Cardiac fibroblast (primary cell): ENCODE measurements at regions not wholly inside any gene's neighbourhood (a gene's known extent, or its start where the extent isn't known, plus 50 kb on each side); places are given as distances from the start of the nearest gene placed in this dataset.

Experiments
- DNase-seq, 2 donors: peaks; one replicate each; pipeline versions ENCODE4 v3.0.0 to v3.0.0-alpha.2; 2010; ENCODE audit warnings: low read depth in 2 of 2
- H3K4me3 ChIP-seq, 2 donors: replicated peaks in 1 of 2; 1 replicate in 1 of 2; 2 replicates in 1 of 2; pipeline ENCODE4 v1.5.1; 2011; ENCODE audit warnings: low read depth in 2 of 2, low read length in 2 of 2, mild to moderate bottlenecking in 2 of 2, moderate library complexity in 1 of 2
- TF ChIP-seq, protein P1 (sequence below): IDR thresholded peaks from one replicate; pipeline ENCODE4 v1.5.1; 2011; ENCODE audit warnings: low read depth, mild to moderate bottlenecking, low read length, inconsistent platforms

DNA sequence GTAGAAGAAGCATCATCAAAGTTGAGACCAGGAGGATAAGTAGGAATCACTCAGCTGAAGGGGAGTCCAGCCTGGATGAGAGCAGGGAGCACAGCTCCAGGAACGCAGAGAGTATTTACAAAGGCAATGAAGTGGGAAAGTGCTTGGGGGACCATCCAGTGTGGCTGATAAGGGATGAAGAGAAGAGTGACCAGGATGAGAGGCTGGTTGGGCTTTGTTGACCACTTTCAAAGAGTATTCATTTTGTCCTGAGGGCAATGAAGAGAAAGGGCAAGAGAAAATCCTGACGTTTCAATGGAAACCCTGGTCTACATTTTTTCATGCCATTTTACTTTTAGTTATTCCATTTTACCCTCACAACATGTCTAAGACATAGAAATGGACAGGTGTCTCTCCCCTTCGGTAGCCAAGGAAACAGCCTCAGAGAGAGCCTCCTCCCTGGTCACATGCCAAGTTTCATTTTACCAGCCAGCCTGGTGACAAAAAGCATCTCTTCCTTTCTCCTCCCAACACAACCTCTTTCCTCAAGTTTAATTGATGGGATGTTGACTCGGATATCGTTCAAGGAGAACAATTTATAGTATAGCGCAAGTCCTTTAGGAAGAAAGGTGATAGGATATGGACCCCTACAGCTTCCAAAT, 492.7 kb upstream of the CLINT1 start:
- TF ChIP-seq, protein P1, sequence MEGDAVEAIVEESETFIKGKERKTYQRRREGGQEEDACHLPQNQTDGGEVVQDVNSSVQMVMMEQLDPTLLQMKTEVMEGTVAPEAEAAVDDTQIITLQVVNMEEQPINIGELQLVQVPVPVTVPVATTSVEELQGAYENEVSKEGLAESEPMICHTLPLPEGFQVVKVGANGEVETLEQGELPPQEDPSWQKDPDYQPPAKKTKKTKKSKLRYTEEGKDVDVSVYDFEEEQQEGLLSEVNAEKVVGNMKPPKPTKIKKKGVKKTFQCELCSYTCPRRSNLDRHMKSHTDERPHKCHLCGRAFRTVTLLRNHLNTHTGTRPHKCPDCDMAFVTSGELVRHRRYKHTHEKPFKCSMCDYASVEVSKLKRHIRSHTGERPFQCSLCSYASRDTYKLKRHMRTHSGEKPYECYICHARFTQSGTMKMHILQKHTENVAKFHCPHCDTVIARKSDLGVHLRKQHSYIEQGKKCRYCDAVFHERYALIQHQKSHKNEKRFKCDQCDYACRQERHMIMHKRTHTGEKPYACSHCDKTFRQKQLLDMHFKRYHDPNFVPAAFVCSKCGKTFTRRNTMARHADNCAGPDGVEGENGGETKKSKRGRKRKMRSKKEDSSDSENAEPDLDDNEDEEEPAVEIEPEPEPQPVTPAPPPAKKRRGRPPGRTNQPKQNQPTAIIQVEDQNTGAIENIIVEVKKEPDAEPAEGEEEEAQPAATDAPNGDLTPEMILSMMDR: no peak
- DNase-seq: no peak
- H3K4me3 ChIP-seq: no peak overlapping the region

DNA sequence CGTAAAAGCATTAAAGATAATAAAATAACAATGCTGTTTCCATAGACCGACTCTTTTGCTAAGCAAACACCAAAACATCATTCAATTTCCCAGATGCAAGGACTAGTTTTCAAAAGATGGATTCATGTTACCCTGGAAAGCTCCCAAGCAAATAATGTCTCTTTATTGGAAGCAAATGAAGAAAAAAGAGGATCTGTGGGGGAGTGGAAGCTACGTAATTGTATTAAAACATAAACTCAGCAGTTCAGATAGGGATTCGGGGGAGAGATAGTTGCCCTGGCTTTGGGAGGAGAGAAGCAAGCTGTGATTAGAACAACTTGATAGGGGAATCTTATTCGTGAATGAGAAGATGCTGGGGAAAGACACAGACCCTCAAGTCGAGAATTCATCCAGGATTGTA, 491.0 kb upstream of the CLINT1 start:
- DNase-seq: no peak
- TF ChIP-seq, protein P1: no peak
- no peak overlapping the region for H3K4me3 ChIP-seq

DNA sequence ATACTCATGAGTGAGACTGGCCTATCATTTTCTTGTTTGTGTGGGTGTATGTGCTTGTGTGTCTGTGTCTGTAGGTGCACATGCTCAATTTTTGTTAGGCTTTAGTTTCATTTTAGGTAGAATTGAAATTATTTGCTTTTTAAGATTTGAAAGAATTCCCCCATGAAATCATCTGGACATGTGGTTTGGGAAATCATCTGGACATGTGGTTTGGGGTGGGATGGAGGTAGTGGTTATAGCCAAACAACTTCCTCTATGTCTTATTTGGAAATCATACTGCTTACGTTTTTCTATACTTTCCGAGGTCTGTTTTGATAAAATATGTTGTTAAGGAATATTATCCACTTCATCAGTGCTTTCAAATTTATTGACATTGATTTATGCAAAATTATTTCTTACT, 485.4 kb upstream of the CLINT1 start:
- no peak for DNase-seq
- no peak overlapping the region for H3K4me3 ChIP-seq
- TF ChIP-seq, protein P1: no peak

DNA sequence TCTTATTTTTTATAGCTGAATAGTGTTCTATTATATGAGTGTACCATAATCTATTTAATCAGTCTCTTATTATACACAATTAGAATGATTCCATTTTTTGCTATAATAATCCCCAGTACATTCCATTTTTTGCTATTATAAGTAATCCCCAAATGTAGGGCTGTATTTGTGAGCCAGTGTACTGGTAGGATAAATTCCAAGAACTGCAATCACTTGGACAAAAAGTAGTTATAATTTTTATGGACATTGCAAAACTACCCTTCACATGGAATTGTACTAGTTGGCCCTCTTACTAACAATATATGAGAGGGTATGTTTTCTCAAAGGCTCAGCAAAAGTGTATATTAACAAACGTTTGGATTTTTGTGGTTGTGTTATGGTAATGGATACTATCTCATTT, 481.7 kb upstream of the CLINT1 start:
- TF ChIP-seq, protein P1: no peak
- no peak overlapping the region for H3K4me3 ChIP-seq
- DNase-seq: no peak

DNA sequence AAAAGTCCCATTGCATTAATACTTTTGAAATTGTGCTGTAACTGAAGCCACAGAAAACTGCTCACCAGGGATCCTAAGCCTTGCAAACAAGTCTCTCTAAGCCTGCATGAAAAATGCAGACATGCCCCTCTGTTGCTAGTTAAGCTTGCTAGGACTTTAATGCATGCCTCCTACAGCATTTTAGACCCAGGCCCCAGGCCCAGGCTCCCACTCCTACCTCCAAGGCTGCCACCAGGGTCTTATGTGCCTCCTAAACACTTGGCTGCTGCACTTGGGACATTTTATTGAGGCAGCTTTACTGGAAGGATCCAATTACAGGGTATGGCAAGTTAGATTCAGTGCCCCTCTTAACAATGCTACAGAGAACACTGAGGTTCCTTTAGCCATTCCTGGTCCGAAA, 467.3 kb upstream of the CLINT1 start:
- TF ChIP-seq, protein P1: no peak
- H3K4me3 ChIP-seq: no peak overlapping the region
- DNase-seq: no peak

DNA sequence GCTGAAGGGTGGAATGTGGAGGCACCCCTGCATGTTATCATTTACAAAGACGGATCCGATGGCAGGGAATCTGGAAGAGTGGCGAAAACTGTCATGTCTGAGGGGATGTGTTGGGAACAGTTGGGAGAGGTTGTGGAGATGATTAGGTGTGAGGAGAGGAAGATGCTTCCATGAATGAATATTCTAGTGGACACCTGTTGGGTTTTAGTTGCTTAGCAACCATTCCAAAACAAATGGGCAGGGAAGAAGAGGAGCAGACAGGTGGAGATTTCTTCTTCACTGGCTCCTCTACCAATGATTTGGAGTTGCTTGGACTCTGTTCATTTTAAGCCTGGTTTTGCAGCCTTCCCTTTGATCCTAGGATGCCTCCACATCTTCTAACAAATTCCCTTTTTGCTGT, 465.3 kb upstream of the CLINT1 start:
- TF ChIP-seq, protein P1: no peak
- DNase-seq: no peak
- no peak overlapping the region for H3K4me3 ChIP-seq

DNA sequence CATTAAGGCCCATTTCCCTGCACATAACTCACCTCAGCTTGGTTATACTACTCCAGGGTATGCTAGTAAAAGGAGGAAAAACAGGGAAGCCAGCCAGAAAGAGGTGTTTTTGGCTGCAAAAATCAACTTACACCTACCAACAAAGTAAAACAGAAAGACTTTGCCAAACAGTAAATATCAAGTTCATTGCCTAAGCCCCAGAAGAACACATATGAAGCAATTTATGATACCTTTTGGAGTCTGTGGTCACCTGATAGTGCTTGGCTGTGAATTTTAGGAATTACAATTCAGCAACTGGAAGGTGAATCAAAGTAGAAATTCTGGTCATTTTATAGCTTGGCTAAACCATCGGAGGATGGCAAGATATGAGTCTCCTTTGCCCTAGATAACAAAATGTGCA, 463.7 kb upstream of the CLINT1 start:
- TF ChIP-seq, protein P1: no peak
- DNase-seq: no peak
- no peak overlapping the region for H3K4me3 ChIP-seq
